ENCODE measurements at regions not wholly inside any gene's neighbourhood (a gene's known extent, or its start where the extent isn't known, plus 50 kb on each side); places are given as distances from the start of the nearest gene placed in this dataset.

GRCh38 chr20:60968853-60969720 is 283.0 kb upstream of the CDH4 start:
- no peak for TF ChIP-seq CTCF (IDR thresholded peaks at IDR 0.05; ENCODE audit: low read depth, low read length)
- H3K4me3 ChIP-seq (ENCODE audit: low read depth, low read length), result no peak overlapping the region

GRCh38 chr20:60970601-60971000 is 281.5 kb upstream of the CDH4 start:
- TF ChIP-seq CTCF (IDR thresholded peaks at IDR 0.05; ENCODE audit: low read depth, low read length), result no peak
- no peak overlapping the region for H3K4me3 ChIP-seq (ENCODE audit: low read depth, low read length)

- no peak overlapping the region for H3K4me3 ChIP-seq (ENCODE audit: low read depth, low read length)
- no peak for TF ChIP-seq CTCF (IDR thresholded peaks at IDR 0.05; ENCODE audit: low read depth, low read length)
These were observed 278.0 kb upstream of the CDH4 start for GRCh38 chr20:60974022-60974421.

GRCh38 chr20:60974441-60974945 is 277.6 kb upstream of the CDH4 start:
- H3K4me3 ChIP-seq (ENCODE audit: low read depth, low read length), result no peak overlapping the region
- TF ChIP-seq CTCF (IDR thresholded peaks at IDR 0.05; ENCODE audit: low read depth, low read length), result no peak

GRCh38 chr20:60976139-60976538 is 275.9 kb upstream of the CDH4 start:
- TF ChIP-seq CTCF (IDR thresholded peaks at IDR 0.05; ENCODE audit: low read depth, low read length), result no peak
- no peak overlapping the region for H3K4me3 ChIP-seq (ENCODE audit: low read depth, low read length)

GRCh38 chr20:60976913-60977312 is 275.1 kb upstream of the CDH4 start:
- no peak for TF ChIP-seq CTCF (IDR thresholded peaks at IDR 0.05; ENCODE audit: low read depth, low read length)
- H3K4me3 ChIP-seq (ENCODE audit: low read depth, low read length), result no peak overlapping the region

- TF ChIP-seq CTCF (IDR thresholded peaks at IDR 0.05; ENCODE audit: low read depth, low read length), result no peak
- no peak overlapping the region for H3K4me3 ChIP-seq (ENCODE audit: low read depth, low read length)
These were observed 274.2 kb upstream of the CDH4 start for GRCh38 chr20:60977901-60978300.
